GM18868 (cell line): ENCODE measurements at regions not wholly inside any gene's neighbourhood (a gene's known extent, or its start where the extent isn't known, plus 50 kb on each side); places are given as distances from the start of the nearest gene placed in this dataset.
"Not testable (repeated sequence)": the region's sequence is repeated elsewhere in the genome, so short reads cannot be mapped to it uniquely, and the experiment has no call there.

Experiments used
- ATAC-seq: cut with Tn5 transposase; IDR thresholded peaks from one replicate; pipeline ENCODE4 v1.9.1; 2021; ENCODE audit warnings: mild to moderate bottlenecking, moderate library complexity; ENCODE audit not compliant: unreplicated experiment

DNA sequence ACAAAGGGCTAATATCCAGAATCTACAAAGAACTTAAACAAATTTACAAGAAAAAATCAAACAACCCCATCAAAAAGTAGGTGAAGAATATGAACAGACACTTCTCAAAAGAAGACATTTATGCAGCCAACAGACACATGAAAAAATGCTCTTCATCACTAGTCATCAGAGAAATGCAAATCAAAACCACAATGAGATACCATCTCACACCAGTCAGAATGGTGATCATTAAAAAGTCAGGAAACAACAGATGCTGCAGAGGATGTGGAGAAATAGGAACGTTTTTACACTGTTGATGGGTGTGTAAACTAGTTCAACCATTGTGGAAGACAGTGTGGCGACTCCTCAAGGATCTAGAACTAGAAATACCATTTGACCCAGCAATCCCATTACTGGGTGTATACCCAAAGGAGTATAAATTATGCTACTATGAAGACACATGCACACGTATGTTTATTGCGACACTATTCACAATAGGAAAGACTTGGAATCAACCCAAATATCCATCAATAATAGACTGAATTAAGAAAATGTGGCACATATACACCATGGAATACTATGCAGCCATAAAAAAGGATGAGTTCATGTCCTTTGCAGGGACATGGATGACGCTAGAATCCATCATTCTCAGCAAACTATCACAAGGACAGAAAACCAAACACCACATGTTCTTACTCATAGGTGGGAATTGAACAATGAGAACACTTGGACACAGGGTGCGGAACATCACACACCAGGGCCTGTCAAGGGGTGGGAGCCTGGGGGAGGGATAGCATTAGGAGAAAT lies 241.5 kb downstream of the KCNRG start:
- ATAC-seq: not testable (repeated sequence)

- no peak for ATAC-seq
Measured at GRCh38 chr13:50257646-50258045, 242.4 kb downstream of the KCNRG start.

GRCh38 chr13:50261130-50261901 lies 246.1 kb downstream of the KCNRG start:
- ATAC-seq: no peak

DNA sequence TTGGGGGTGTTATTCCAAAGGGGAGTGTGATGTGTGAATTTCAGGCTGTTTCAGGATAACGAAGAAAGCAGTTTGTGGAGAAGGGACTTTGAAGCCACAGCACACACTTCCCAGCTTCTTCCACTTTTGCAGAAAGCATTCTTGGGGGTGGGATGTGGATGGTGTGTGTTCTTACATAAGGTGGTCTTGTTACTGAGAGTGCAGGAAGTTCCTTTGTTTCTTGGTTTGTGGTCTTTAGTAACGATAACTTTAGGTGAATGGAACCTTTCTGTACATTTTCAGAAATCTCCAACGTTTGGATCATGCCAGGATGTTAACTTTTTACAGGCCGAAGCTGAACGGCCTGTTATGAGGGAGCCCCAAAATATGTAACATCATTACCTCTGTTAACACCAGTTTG lies 251.8 kb downstream of the KCNRG start:
- ATAC-seq: no peak

DNA sequence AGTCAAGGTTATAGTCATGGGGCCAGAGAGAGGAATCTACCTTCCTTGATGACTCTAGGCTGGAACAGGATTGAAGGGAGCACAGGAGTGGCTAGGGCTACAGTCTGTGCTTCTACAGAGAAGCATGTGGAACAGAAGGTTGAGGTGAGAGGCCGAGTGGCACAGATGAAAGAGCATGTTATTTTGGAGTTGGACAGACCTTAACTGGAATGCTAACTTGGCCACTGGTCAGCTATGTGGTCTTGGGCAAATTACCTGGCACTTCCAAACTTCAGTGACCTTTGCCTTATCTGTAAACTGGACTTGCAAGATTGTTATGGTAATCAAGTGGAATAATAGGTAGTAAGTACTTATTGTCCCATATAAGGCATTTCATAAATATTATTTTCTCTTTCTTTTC lies 252.7 kb downstream of the KCNRG start:
- no peak for ATAC-seq

GRCh38 chr13:50268500-50268899 lies 253.3 kb downstream of the KCNRG start:
- ATAC-seq: no peak

- ATAC-seq: no peak
Measured at GRCh38 chr13:50274181-50274580, 258.9 kb downstream of the KCNRG start.

- no peak for ATAC-seq
Measured at GRCh38 chr13:50275392-50276063, 260.3 kb downstream of the KCNRG start.

GRCh38 chr13:50276550-50276949 lies 261.3 kb downstream of the KCNRG start:
- no peak for ATAC-seq

GRCh38 chr13:50277127-50277526 lies 261.9 kb downstream of the KCNRG start:
- no peak for ATAC-seq

- no peak for ATAC-seq
Measured at GRCh38 chr13:50277906-50278305, 262.7 kb downstream of the KCNRG start.

DNA sequence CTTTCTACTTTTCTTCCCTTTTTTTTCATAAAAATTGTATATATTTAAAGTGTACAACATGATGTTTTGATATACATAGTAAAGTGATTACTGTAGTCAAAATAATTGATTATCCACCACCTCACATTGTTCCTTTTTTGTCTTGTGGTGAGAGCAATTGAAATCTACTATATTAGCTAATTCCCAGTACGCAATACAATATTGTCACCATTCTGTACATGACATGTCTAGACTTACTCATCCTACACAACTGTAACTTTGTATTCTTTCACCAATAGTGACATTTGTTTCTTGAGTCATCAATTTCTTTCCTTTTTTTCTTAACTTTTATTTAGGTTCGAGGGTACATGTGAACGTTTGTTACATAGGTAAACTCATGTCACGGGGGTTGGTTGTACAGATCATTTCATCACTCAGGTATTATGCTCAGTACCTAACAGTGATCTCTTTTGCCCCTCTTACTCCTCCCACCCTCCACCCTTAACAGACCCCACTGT lies 265.2 kb downstream of the KCNRG start:
- no peak for ATAC-seq

GRCh38 chr13:50282016-50282415 lies 266.8 kb downstream of the KCNRG start:
- no peak for ATAC-seq

DNA sequence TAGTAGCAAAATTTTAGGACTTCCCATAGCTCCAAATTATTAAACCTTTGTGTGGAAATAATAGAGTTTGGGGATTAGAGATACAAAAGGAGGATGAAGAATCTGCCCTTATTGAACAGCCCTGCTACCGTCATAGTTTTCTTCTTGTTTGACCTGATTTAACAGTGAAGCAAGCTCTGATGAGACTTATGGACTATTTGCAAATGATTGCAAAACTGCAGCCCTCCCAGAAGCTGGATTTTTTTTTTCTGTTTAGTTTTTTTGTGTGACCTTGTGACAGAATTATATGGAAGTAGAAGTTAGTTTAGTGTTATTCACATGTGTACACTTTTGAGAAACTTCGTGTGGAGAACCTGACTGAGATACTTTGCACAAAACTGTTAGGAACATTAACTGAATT lies 267.8 kb downstream of the KCNRG start:
- no peak for ATAC-seq

DNA sequence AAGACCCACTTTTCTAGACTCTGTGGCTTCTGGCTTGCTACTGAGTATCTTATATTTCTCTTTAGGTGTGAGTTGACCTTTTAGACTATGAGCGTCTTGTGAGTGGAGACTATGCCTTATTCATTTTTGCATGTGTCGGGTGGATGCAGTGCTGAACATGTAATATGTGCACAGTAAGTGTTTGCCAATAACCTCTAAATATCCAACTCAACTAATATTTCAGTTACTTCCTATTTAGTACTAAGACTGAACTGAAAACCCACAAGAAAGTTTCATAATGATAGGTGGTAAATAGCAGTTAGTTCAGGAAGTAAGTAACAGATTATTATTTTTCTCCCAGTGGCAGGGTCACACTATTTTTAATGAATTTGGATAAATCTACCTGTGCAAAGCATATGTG lies 269.3 kb downstream of the KCNRG start:
- no peak for ATAC-seq

DNA sequence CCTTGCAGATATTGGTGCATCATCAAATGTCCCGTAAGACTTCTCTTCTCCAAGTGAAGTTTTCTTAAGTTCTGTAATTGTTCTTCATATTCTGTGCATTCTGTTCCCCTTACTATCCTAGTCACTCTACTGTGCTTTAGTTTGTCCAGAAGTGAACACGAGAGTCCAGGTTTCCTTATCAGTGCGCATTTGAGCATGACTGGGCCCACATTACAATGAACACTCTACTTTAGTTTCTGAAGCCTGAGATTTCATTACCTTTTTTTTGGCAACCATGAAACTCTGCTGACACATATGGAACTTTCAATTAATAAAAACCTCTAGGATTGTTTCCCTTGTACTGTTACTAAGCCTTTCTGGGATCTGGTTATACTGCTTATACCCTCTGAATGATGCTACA lies 270.0 kb downstream of the KCNRG start:
- ATAC-seq: no peak

DNA sequence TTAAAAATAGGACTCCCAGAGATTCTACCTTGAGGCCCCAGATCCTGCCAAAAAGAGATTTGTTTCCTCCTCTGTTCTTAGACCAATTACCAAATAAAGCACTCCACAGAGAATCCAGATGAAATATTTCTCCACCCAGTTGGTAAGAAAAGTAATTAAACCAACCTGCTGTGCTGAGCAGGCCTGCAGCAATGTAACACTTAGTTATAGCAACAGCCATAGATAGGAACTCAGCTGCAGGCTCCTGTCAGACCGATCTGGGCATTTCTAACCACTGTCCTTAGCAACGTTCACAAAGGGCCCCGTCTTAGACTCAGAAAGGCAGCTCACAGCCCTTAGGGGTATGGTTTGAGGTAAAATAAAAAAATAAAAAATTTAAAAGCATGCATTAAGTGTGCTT lies 271.1 kb downstream of the KCNRG start:
- ATAC-seq: no peak

DNA sequence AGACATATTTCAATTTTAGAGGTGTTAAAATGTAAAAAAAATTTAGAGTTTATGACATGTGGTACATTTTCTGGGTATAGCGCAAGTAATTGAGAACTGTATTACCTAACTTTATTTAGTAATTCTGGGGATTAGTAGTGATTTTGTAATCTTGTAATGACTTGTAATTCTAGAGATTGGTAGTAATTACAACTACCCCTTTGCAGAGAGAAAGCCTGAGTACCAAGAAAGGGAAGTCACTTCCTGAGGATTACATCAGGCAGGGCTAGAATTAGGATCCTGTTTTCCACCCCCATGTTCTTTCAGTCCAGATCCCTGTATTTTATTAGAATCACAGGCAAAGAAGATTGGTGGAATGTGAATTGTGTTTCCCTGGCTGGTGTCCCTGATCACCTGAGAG lies 274.9 kb downstream of the KCNRG start:
- no peak for ATAC-seq

GRCh38 chr13:50291611-50292010 lies 276.4 kb downstream of the KCNRG start:
- ATAC-seq: no peak

- no peak for ATAC-seq
Measured at GRCh38 chr13:50292081-50292480, 276.8 kb downstream of the KCNRG start.

- ATAC-seq: not testable (repeated sequence)
Measured at GRCh38 chr13:50294425-50294824, 279.2 kb downstream of the KCNRG start.
